GM12878 (cell line): ENCODE measurements at regions not wholly inside any gene's neighbourhood (a gene's known extent, or its start where the extent isn't known, plus 50 kb on each side); places are given as distances from the start of the nearest gene placed in this dataset.

Experiments
- ATAC-seq: fragments of 200-7000 bp; cut with Tn5 transposase; 3 replicates; pipeline ENCODE4 v1.9.1; 2020; ENCODE audit warnings: mild to moderate bottlenecking, moderate library complexity
- BruUV-seq: library from RNA; stranded (reverse); fragments of 400-500 nt; replicated peaks from 2 replicates; lab custom pipeline; 2021; lab: Mats Ljungman, UMichigan
- CTCF ChIA-PET: fragments of 300-600 bp; sonication (Branson Sonifier 250); formaldehyde crosslinking; extraction: SDS; loops from one replicate; lab custom pipeline; 2021; ENCODE audit warnings: inconsistent platforms; lab: Yijun Ruan, JAX
- POLR2A ChIA-PET: fragments of 350-600 bp; formaldehyde crosslinking; extraction: SDS; loops from one replicate; lab custom pipeline; 2021; ENCODE audit warnings: inconsistent platforms; lab: Charles Lee
- RAD21 ChIA-PET: fragments of 300-600 bp; sonication (Branson Sonifier 250); formaldehyde crosslinking; loops from one replicate; lab custom pipeline; 2023; ENCODE audit warnings: antibody characterized with exemption; ENCODE audit not compliant: unreplicated experiment; lab: Charles Lee
- SMC1A ChIA-PET: fragments of 300-600 bp; sonication (Branson Sonifier 250); formaldehyde crosslinking; loops from one replicate; lab custom pipeline; 2023; ENCODE audit not compliant: unreplicated experiment, uncharacterized antibody; lab: Charles Lee
- DNase-seq: peaks from one replicate; pipeline ENCODE4 v3.0.0-alpha.2; 2011; ENCODE audit warnings: low read depth, low spot score
- FAIRE-seq: peaks from 3 replicates; lab custom pipeline; 2011; peaks lifted over from hg19 to GRCh38; lab: Jason Lieb, UNC
- H2AFZ ChIP-seq: 2 replicates; pipeline ENCODE4 v1.6.0; 2011; ENCODE audit warnings: low read depth, low read length, control low read depth; ENCODE audit not compliant: control insufficient read depth
- H3K27ac ChIP-seq: 2 replicates; pipeline ENCODE4 v1.5.1; 2011; ENCODE audit warnings: control low read depth; ENCODE audit not compliant: control insufficient read depth, insufficient read depth
- H3K27me3 ChIP-seq, 2 experiments: replicated peaks in 1 of 2; 2 replicates each; pipeline versions ENCODE4 v1.6.0 to v1.6.1; 2011; ENCODE audit warnings: low read length in 1 of 2; ENCODE audit not compliant: control insufficient read depth in 2 of 2, insufficient read depth in 2 of 2
- H3K36me3 ChIP-seq, 2 experiments: 2 replicates each; pipeline ENCODE4 v1.5.1; 2011; ENCODE audit warnings: low read length in 1 of 2; ENCODE audit not compliant: control insufficient read depth in 2 of 2, insufficient read depth in 2 of 2
- H3K4me1 ChIP-seq: 2 replicates; pipeline ENCODE4 v1.6.1; 2011; ENCODE audit warnings: mild to moderate bottlenecking, low read length, moderate library complexity, mixed read lengths; ENCODE audit not compliant: control insufficient read depth, insufficient read depth
- H3K4me2 ChIP-seq: 2 replicates; pipeline ENCODE4 v1.6.0; 2011; ENCODE audit warnings: control low read depth; ENCODE audit not compliant: control insufficient read depth, insufficient read depth
- H3K4me3 ChIP-seq: fragments of 200-600 bp; sonication (generic); 2 replicates; pipeline ENCODE4 v1.5.1; 2016
- H3K79me2 ChIP-seq: 2 replicates; pipeline ENCODE4 v1.6.0; 2011; ENCODE audit warnings: low read length; ENCODE audit not compliant: control insufficient read depth, insufficient read depth
- H3K9ac ChIP-seq: 2 replicates; pipeline ENCODE4 v1.8.0; 2011; ENCODE audit warnings: low read length, control low read depth, mixed read lengths; ENCODE audit not compliant: control insufficient read depth, insufficient read depth
- H3K9me3 ChIP-seq: replicated peaks from 3 replicates; pipeline ENCODE4 v1.5.1; 2011; ENCODE audit warnings: mild to moderate bottlenecking, low read length; ENCODE audit not compliant: control insufficient read depth, insufficient read depth
- H4K20me1 ChIP-seq: 2 replicates; pipeline ENCODE4 v1.6.0; 2011; ENCODE audit not compliant: control insufficient read depth, insufficient read depth
- BACH1 ChIP-seq: fragments of 450-650 bp; IDR thresholded peaks from 2 replicates; pipeline ENCODE4 v1.6.1; 2017; ENCODE audit warnings: mild to moderate bottlenecking, borderline replicate concordance
- CUX1 ChIP-seq: IDR thresholded peaks from 2 replicates; pipeline ENCODE4 v1.6.1; 2012; ENCODE audit warnings: improper control_type of control experiment, low read depth, low read length; ENCODE audit not compliant: insufficient replicate concordance
- FOXM1 ChIP-seq: IDR thresholded peaks from 2 replicates; pipeline ENCODE4 v1.6.1; 2012; ENCODE audit warnings: low read depth, mild to moderate bottlenecking, inconsistent platforms, low read length, moderate library complexity
- HDGF ChIP-seq: fragments of 450-650 bp; IDR thresholded peaks from 2 replicates; pipeline ENCODE4 v1.6.1; 2016; ENCODE audit warnings: antibody characterized with exemption
- HSF1 ChIP-seq: fragments of 150-350 bp; IDR thresholded peaks from 2 replicates; pipeline ENCODE4 v1.6.1; 2014; ENCODE audit warnings: mild to moderate bottlenecking, low read depth, low read length
- NFIC ChIP-seq: IDR thresholded peaks from 2 replicates; pipeline ENCODE4 v1.6.1; 2012; ENCODE audit warnings: low read depth, mild to moderate bottlenecking, inconsistent platforms, low read length, moderate library complexity
- NKRF ChIP-seq: fragments of 450-650 bp; conservative IDR thresholded peaks from 2 replicates; pipeline ENCODE4 v1.6.1; 2017; ENCODE audit warnings: mild to moderate bottlenecking, moderate library complexity
- RFX5 ChIP-seq: IDR thresholded peaks from 2 replicates; pipeline ENCODE4 v1.6.1; 2011; ENCODE audit warnings: low read depth, low read length, improper control_type of control experiment
- YY1 ChIP-seq: IDR thresholded peaks from 2 replicates; pipeline ENCODE4 v1.6.1; 2011; ENCODE audit warnings: low read depth, mild to moderate bottlenecking, low read length
- WGBS: methylation state at CpG from one replicate; pipeline ENCODE4 v1.1.6; 2016; ENCODE audit warnings: low lambda C conversion rate; ENCODE audit not compliant: insufficient replicate concordance, insufficient coverage; ENCODE audit errors: missing lambda C conversion rate; 5-methylcytosine and 5-hydroxymethylcytosine counted together
- in situ Hi-C: fragments of 300-500 bp; cut with MboI; formaldehyde crosslinking; loops from 9 replicates; pipeline ENCODE4 v1.14.3; 2018; ENCODE audit warnings: mixed read lengths
- intact Hi-C: fragments of 100-400 bp; cut with micrococcal nuclease; formaldehyde crosslinking; loops from one replicate; pipeline ENCODE4 v1.14.2; 2022; ENCODE audit not compliant: unreplicated experiment

- TF ChIP-seq HDGF (no peak), NFIC (no peak)
Observed at GRCh38 chr14:76280221-76280620, 95.7 kb upstream of the ESRRB start (continued).

GRCh38 chr14:76282581-76282980 lies 93.4 kb upstream of the ESRRB start:
- no peak overlapping the region for H3K4me3 ChIP-seq
- no peaks in the 10 kb centered on the region for H3K9me3 ChIP-seq
- no peak overlapping the region for H3K4me2 ChIP-seq
- ChIA-PET SMC1A (interaction anchor here (2.3 kb wide), 1 partner anchor 21 kb away, joined by 7 read pairs; no protein-coding TSS in a partner anchor), RAD21 (no interaction called here), CTCF (interaction anchor here (0.7 to 1.3 kb wide), 2 partner anchors 28 to 71 kb away, joined by 3 read pairs; no protein-coding TSS in a partner anchor), POLR2A (no interaction called here)
- no peaks in the 10 kb centered on the region for H4K20me1 ChIP-seq
- H3K27ac ChIP-seq = no peak overlapping the region
- H2AFZ ChIP-seq = no peak overlapping the region
- no peaks in the 10 kb centered on the region for H3K36me3 ChIP-seq
- H3K9ac ChIP-seq = no peak overlapping the region
- no peaks in the 10 kb centered on the region for H3K27me3 ChIP-seq
- WGBS = 52% methylated on average over 2 of the region's 2 CpGs
- no TSS peak for BruUV-seq
- H3K4me1 ChIP-seq = no peaks in the 10 kb centered on the region
- ATAC-seq = no peak
- no peak for DNase-seq
- no peaks in the 10 kb centered on the region for H3K79me2 ChIP-seq
- in situ Hi-C loops (no loop called here), intact Hi-C loops (no loop called here)
- TF ChIP-seq FOXM1 = no peak
- TF ChIP-seq RFX5 = no peak
- TF ChIP-seq HSF1 = no peak
- TF ChIP-seq CUX1 = no peak
- TF ChIP-seq BACH1 = no peak
- no peak for TF ChIP-seq NKRF
- TF ChIP-seq YY1 = no peak
- no peak for FAIRE-seq
